MCF 10A (cell line): ENCODE measurements at regions not wholly inside any gene's neighbourhood (a gene's known extent, or its start where the extent isn't known, plus 50 kb on each side); places are given as distances from the start of the nearest gene placed in this dataset.

Source experiments
- BruUV-seq: library from RNA; stranded (reverse); fragments of 400-500 nt; replicated peaks from 2 replicates; lab custom pipeline; 2021; lab: Mats Ljungman, UMichigan
- CTCF ChIA-PET: fragments of 300-600 bp; sonication (Branson Sonifier 250); formaldehyde crosslinking; extraction: SDS; loops from one replicate; lab custom pipeline; 2021; ENCODE audit warnings: antibody characterized with exemption, inconsistent platforms; lab: Yijun Ruan, JAX
- POLR2A ChIA-PET: fragments of 300-600, 350-650 bp; sonication (Branson Sonifier 250); formaldehyde crosslinking; extraction: SDS; loops from one replicate; lab custom pipeline; 2020; ENCODE audit warnings: antibody characterized with exemption, inconsistent platforms; lab: Yijun Ruan, JAX
- DNase-seq: peaks from one replicate; pipeline ENCODE4 v3.0.0-alpha.2; 2018; ENCODE audit not compliant: unreplicated experiment
- H3K27ac Mint-ChIP-seq: one replicate; pipeline ENCODE4 v1.8.0; 2022; ENCODE audit warnings: mild to moderate bottlenecking, low read depth, mixed read lengths; ENCODE audit not compliant: unreplicated experiment
- H3K27me3 Mint-ChIP-seq: one replicate; pipeline ENCODE4 v1.8.0; 2022; ENCODE audit warnings: mixed read lengths; ENCODE audit not compliant: insufficient read depth, unreplicated experiment
- H3K36me3 Mint-ChIP-seq: one replicate; pipeline ENCODE4 v1.8.0; 2022; ENCODE audit warnings: mild to moderate bottlenecking, moderate library complexity, mixed read lengths; ENCODE audit not compliant: insufficient read depth, unreplicated experiment
- H3K4me1 Mint-ChIP-seq: one replicate; pipeline ENCODE4 v1.8.0; 2022; ENCODE audit warnings: mixed read lengths; ENCODE audit not compliant: insufficient read depth, unreplicated experiment
- H3K4me3 Mint-ChIP-seq: one replicate; pipeline ENCODE4 v1.8.0; 2022; ENCODE audit warnings: mild to moderate bottlenecking, moderate library complexity, mixed read lengths; ENCODE audit not compliant: unreplicated experiment
- H3K9me3 Mint-ChIP-seq: one replicate; pipeline ENCODE4 v1.8.0; 2022; ENCODE audit warnings: mixed read lengths; ENCODE audit not compliant: unreplicated experiment
- CTCF ChIP-seq: fragments of 200-600 bp; IDR thresholded peaks from one replicate; pipeline ENCODE4 v1.8.0; 2022; ENCODE audit warnings: antibody characterized with exemption, mild to moderate bottlenecking; ENCODE audit not compliant: unreplicated experiment
- intact Hi-C: fragments of 100-400 bp; cut with micrococcal nuclease; formaldehyde crosslinking; loops from 2 replicates; pipeline ENCODE4 v1.14.1; 2022

- no peak overlapping the region for H3K4me3 Mint-ChIP-seq
- no peaks in the 10 kb centered on the region for H3K4me1 Mint-ChIP-seq
- H3K27ac Mint-ChIP-seq = no peak overlapping the region
- CTCF ChIA-PET = interaction anchor here (0.7 kb wide), 2 partner anchors 635 to 693 kb away, joined by 3 to 4 read pairs; no protein-coding TSS in a partner anchor
- no TSS peak for BruUV-seq
- no peaks in the 10 kb centered on the region for H3K27me3 Mint-ChIP-seq
- no peaks in the 10 kb centered on the region for H3K36me3 Mint-ChIP-seq
- no peak for DNase-seq
- TF ChIP-seq CTCF = no peak
- POLR2A ChIA-PET = no interaction called here
- intact Hi-C loops = no loop called here
- H3K9me3 Mint-ChIP-seq = peaks cover 15% of the 10 kb centered on the region
Measured at GRCh38 chr10:128712661-128713400, 586.6 kb upstream of the MKI67 start.

GRCh38 chr10:128713471-128713870 lies 587.2 kb upstream of the MKI67 start:
- no peak overlapping the region for H3K4me3 Mint-ChIP-seq
- ChIA-PET POLR2A (interaction anchor here (0.7 kb wide), 1 partner anchor 255 kb away, joined by 3 read pairs; no protein-coding TSS in a partner anchor), CTCF (interaction anchor here (0.7 kb wide), 2 partner anchors 635 to 693 kb away, joined by 3 to 4 read pairs; no protein-coding TSS in a partner anchor)
- H3K36me3 Mint-ChIP-seq = no peaks in the 10 kb centered on the region
- no peak overlapping the region for H3K27ac Mint-ChIP-seq
- BruUV-seq = no TSS peak
- peaks cover 15% of the 10 kb centered on the region for H3K9me3 Mint-ChIP-seq
- H3K4me1 Mint-ChIP-seq = no peaks in the 10 kb centered on the region
- TF ChIP-seq CTCF = no peak
- intact Hi-C loops = no loop called here
- DNase-seq = no peak
- no peaks in the 10 kb centered on the region for H3K27me3 Mint-ChIP-seq

GRCh38 chr10:128713874-128714570 lies 587.8 kb upstream of the MKI67 start:
- no peak overlapping the region for H3K27ac Mint-ChIP-seq
- DNase-seq = no peak
- no peak overlapping the region for H3K4me3 Mint-ChIP-seq
- ChIA-PET CTCF (interaction anchor here (0.7 kb wide), 2 partner anchors 636 to 692 kb away, joined by 3 to 4 read pairs; no protein-coding TSS in a partner anchor), POLR2A (interaction anchor here (0.7 to 1.5 kb wide), 2 partner anchors 9 to 255 kb away, joined by 3 to 4 read pairs; no protein-coding TSS in a partner anchor)
- no peak for TF ChIP-seq CTCF
- H3K4me1 Mint-ChIP-seq = no peaks in the 10 kb centered on the region
- H3K9me3 Mint-ChIP-seq = peaks cover 20% of the 10 kb centered on the region
- intact Hi-C loops = no loop called here
- no peaks in the 10 kb centered on the region for H3K36me3 Mint-ChIP-seq
- BruUV-seq = no TSS peak
- H3K27me3 Mint-ChIP-seq = no peaks in the 10 kb centered on the region
